ENCODE measurements at regions not wholly inside any gene's neighbourhood (a gene's known extent, or its start where the extent isn't known, plus 50 kb on each side); places are given as distances from the start of the nearest gene placed in this dataset.

DNA sequence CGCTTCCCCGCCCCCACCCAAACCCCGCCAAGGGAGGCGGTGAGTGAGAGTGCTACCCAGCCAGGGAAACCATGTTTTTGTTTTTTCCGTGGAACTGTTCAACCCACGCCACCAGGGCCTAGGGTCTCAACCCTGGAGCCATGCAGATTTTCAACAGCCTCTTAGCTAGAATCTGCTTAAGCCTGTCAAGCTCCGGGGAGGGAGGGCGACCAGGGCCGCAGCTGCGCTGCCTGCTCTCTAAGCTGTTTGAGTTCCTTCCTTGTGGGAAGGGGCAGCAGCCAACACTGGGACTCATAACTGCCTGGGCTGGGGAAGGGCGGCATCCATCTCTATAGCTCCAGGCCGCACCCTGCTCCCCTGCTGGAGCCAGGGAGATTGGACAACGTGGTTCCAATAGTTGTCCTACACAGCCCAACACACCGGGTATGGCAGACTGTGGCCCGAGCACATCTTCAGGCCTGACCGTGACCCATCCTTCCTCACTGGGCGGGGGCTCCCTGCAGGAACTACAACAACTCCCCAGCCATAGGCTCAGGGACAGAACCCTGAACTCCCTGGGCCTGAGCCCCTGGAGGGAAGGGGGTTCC, 1065.7 kb upstream of the MANEA start:
- DNase-seq (ENCODE audit: low spot score) (no peak), ATAC-seq (peak; percentile 36; the same call in 2 of the 3 replicates), FAIRE-seq (no peak)
- no peak overlapping the region for H3K4me3 ChIP-seq (replicated peaks in 1 of 3; ENCODE audit: insufficient read depth in 1 of 3, low read depth in 2 of 3, low read length in 3 of 3)
- POLR2A ChIA-PET, result no interaction called here
- H4K20me1 ChIP-seq (ENCODE audit: insufficient read depth, low read length), result no peaks in the 10 kb centered on the region
- no peaks in the 10 kb centered on the region for H3K4me1 ChIP-seq (ENCODE audit: insufficient read depth, low read length)
- BruUV-seq (replicated peaks), result no TSS peak
- no peak overlapping the region for H3K27ac ChIP-seq (ENCODE audit: extremely low read length, insufficient read depth, low read length)
- H3K9me3 ChIP-seq (ENCODE audit: low read length), result no peaks in the 10 kb centered on the region
- in situ Hi-C loops (cut with HindIII; ENCODE audit: extremely low pct_ligation_motif_present, low pct_unique_long_range_greater_than_20kb) (no loop called here), intact Hi-C loops (cut with micrococcal nuclease; ENCODE audit: unreplicated experiment) (no loop called here)
- H2AFZ ChIP-seq (ENCODE audit: low read length), result no peak overlapping the region
- H3K4me2 ChIP-seq (ENCODE audit: low read depth, low read length), result no peak overlapping the region
- H3K36me3 ChIP-seq (replicated peaks in 1 of 2; ENCODE audit: control insufficient read depth in 1 of 2, insufficient read depth in 2 of 2, low read length in 2 of 2), result no peaks in the 10 kb centered on the region
- WGBS (ENCODE audit: low lambda C conversion rate), result 66% methylated on average over 7 of the region's 17 CpGs
- no peaks in the 10 kb centered on the region for H3K27me3 ChIP-seq (ENCODE audit: control insufficient read depth in 1 of 2, insufficient read depth in 2 of 2, low read length in 2 of 2)
- no peak overlapping the region for H3K9ac ChIP-seq (ENCODE audit: insufficient read depth, low read depth, low read length)
- CTCF ChIA-PET (ENCODE audit: low intra/inter-chr PET ratio, low total read pairs), result no interaction called here
- H3K79me2 ChIP-seq (ENCODE audit: insufficient read depth, low read length), result no peaks in the 10 kb centered on the region
- TF ChIP-seq, protein P1, sequence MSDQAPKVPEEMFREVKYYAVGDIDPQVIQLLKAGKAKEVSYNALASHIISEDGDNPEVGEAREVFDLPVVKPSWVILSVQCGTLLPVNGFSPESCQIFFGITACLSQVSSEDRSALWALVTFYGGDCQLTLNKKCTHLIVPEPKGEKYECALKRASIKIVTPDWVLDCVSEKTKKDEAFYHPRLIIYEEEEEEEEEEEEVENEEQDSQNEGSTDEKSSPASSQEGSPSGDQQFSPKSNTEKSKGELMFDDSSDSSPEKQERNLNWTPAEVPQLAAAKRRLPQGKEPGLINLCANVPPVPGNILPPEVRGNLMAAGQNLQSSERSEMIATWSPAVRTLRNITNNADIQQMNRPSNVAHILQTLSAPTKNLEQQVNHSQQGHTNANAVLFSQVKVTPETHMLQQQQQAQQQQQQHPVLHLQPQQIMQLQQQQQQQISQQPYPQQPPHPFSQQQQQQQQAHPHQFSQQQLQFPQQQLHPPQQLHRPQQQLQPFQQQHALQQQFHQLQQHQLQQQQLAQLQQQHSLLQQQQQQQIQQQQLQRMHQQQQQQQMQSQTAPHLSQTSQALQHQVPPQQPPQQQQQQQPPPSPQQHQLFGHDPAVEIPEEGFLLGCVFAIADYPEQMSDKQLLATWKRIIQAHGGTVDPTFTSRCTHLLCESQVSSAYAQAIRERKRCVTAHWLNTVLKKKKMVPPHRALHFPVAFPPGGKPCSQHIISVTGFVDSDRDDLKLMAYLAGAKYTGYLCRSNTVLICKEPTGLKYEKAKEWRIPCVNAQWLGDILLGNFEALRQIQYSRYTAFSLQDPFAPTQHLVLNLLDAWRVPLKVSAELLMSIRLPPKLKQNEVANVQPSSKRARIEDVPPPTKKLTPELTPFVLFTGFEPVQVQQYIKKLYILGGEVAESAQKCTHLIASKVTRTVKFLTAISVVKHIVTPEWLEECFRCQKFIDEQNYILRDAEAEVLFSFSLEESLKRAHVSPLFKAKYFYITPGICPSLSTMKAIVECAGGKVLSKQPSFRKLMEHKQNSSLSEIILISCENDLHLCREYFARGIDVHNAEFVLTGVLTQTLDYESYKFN (CRISPR knock-in tag; conservative IDR thresholded peaks at IDR 0.05), result no peak
- TF ChIP-seq SMAD3 (CRISPR knock-in tag; IDR thresholded peaks at IDR 0.05), result no peak
- TF ChIP-seq, protein P2, sequence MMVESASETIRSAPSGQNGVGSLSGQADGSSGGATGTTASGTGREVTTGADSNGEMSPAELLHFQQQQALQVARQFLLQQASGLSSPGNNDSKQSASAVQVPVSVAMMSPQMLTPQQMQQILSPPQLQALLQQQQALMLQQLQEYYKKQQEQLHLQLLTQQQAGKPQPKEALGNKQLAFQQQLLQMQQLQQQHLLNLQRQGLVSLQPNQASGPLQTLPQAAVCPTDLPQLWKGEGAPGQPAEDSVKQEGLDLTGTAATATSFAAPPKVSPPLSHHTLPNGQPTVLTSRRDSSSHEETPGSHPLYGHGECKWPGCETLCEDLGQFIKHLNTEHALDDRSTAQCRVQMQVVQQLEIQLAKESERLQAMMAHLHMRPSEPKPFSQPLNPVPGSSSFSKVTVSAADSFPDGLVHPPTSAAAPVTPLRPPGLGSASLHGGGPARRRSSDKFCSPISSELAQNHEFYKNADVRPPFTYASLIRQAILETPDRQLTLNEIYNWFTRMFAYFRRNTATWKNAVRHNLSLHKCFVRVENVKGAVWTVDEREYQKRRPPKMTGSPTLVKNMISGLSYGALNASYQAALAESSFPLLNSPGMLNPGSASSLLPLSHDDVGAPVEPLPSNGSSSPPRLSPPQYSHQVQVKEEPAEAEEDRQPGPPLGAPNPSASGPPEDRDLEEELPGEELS (CRISPR knock-in tag; IDR thresholded peaks at IDR 0.05), result no peak
- TF ChIP-seq, protein P3, sequence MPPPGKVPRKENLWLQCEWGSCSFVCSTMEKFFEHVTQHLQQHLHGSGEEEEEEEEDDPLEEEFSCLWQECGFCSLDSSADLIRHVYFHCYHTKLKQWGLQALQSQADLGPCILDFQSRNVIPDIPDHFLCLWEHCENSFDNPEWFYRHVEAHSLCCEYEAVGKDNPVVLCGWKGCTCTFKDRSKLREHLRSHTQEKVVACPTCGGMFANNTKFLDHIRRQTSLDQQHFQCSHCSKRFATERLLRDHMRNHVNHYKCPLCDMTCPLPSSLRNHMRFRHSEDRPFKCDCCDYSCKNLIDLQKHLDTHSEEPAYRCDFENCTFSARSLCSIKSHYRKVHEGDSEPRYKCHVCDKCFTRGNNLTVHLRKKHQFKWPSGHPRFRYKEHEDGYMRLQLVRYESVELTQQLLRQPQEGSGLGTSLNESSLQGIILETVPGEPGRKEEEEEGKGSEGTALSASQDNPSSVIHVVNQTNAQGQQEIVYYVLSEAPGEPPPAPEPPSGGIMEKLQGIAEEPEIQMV (CRISPR knock-in tag; IDR thresholded peaks at IDR 0.05; ENCODE audit: low read depth), result no peak
- TF ChIP-seq ZBTB21 (CRISPR knock-in tag; IDR thresholded peaks at IDR 0.05), result no peak
- TF ChIP-seq NKX3-1 (CRISPR knock-in tag; IDR thresholded peaks at IDR 0.05), result no peak
- TF ChIP-seq, protein P4, sequence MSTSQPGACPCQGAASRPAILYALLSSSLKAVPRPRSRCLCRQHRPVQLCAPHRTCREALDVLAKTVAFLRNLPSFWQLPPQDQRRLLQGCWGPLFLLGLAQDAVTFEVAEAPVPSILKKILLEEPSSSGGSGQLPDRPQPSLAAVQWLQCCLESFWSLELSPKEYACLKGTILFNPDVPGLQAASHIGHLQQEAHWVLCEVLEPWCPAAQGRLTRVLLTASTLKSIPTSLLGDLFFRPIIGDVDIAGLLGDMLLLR (CRISPR knock-in tag; IDR thresholded peaks at IDR 0.05), result no peak
- no peak for TF ChIP-seq RORA (CRISPR knock-in tag; IDR thresholded peaks at IDR 0.05)
- TF ChIP-seq, protein P5, sequence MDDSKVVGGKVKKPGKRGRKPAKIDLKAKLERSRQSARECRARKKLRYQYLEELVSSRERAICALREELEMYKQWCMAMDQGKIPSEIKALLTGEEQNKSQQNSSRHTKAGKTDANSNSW (CRISPR knock-in tag; IDR thresholded peaks at IDR 0.05; ENCODE audit: borderline replicate concordance), result no peak
- no peak for TF ChIP-seq NFKB2 (CRISPR knock-in tag; IDR thresholded peaks at IDR 0.05; ENCODE audit: borderline replicate concordance)
- no peak for TF ChIP-seq ZNF441 (CRISPR knock-in tag; IDR thresholded peaks at IDR 0.05; ENCODE audit: borderline replicate concordance)
- no peak for TF ChIP-seq ZNF713 (CRISPR knock-in tag; IDR thresholded peaks at IDR 0.05)
- TF ChIP-seq, protein P6, sequence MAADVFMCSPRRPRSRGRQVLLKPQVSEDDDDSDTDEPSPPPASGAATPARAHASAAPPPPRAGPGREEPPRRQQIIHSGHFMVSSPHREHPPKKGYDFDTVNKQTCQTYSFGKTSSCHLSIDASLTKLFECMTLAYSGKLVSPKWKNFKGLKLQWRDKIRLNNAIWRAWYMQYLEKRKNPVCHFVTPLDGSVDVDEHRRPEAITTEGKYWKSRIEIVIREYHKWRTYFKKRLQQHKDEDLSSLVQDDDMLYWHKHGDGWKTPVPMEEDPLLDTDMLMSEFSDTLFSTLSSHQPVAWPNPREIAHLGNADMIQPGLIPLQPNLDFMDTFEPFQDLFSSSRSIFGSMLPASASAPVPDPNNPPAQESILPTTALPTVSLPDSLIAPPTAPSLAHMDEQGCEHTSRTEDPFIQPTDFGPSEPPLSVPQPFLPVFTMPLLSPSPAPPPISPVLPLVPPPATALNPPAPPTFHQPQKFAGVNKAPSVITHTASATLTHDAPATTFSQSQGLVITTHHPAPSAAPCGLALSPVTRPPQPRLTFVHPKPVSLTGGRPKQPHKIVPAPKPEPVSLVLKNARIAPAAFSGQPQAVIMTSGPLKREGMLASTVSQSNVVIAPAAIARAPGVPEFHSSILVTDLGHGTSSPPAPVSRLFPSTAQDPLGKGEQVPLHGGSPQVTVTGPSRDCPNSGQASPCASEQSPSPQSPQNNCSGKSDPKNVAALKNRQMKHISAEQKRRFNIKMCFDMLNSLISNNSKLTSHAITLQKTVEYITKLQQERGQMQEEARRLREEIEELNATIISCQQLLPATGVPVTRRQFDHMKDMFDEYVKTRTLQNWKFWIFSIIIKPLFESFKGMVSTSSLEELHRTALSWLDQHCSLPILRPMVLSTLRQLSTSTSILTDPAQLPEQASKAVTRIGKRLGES (CRISPR knock-in tag; IDR thresholded peaks at IDR 0.05; ENCODE audit: borderline replicate concordance), result no peak
- no peak for TF ChIP-seq ZNF33A (CRISPR knock-in tag; IDR thresholded peaks at IDR 0.05; ENCODE audit: borderline replicate concordance)

Data from HepG2 (cell line).